Myocyte (in vitro differentiated cells): ENCODE measurements at regions not wholly inside any gene's neighbourhood (a gene's known extent, or its start where the extent isn't known, plus 50 kb on each side); places are given as distances from the start of the nearest gene placed in this dataset.
A peak's percentile ranks its signal among the peaks of the same experiment; 100 is the strongest.
"Not testable (repeated sequence)": the region's sequence is repeated elsewhere in the genome, so short reads cannot be mapped to it uniquely, and the experiment has no call there.

ENCODE experiments used
- DNase-seq: peaks from one replicate; pipeline ENCODE4 v3.0.0-alpha.2; 2012; ENCODE audit warnings: low read depth

GRCh38 chr16:27638833-27639560 lies 89.1 kb downstream of the KATNIP start:
- no peak for DNase-seq

- DNase-seq = peak; percentile 56
Observed at GRCh38 chr16:27639561-27640276, 89.8 kb downstream of the KATNIP start.

GRCh38 chr16:27640277-27640600 lies 90.3 kb downstream of the KATNIP start:
- DNase-seq = no peak

- no peak for DNase-seq
Observed at GRCh38 chr16:27641260-27641659, 91.3 kb downstream of the KATNIP start.

- not testable (repeated sequence) for DNase-seq
Observed at GRCh38 chr16:27641734-27642415, 91.9 kb downstream of the KATNIP start.

GRCh38 chr16:27642756-27643155 lies 92.8 kb downstream of the KATNIP start:
- peak; percentile 24 for DNase-seq

- no peak for DNase-seq
Observed at GRCh38 chr16:27644165-27644564, 94.2 kb downstream of the KATNIP start.

GRCh38 chr16:27645396-27645795 lies 95.5 kb downstream of the KATNIP start:
- no peak for DNase-seq

- DNase-seq = no peak
Observed at GRCh38 chr16:27646806-27647205, 96.9 kb downstream of the KATNIP start.

- DNase-seq = no peak
Observed at GRCh38 chr16:27649021-27649420, 99.1 kb downstream of the KATNIP start.

GRCh38 chr16:27650073-27650701 lies 100.2 kb downstream of the KATNIP start:
- DNase-seq = peak; percentile 1

- DNase-seq = no peak
Observed at GRCh38 chr16:27651301-27651700, 101.4 kb downstream of the KATNIP start.

GRCh38 chr16:27657811-27658210 lies 107.9 kb downstream of the KATNIP start:
- DNase-seq = no peak

GRCh38 chr16:27660507-27660906 lies 110.6 kb downstream of the KATNIP start:
- DNase-seq = no peak

GRCh38 chr16:27663235-27663634 lies 113.3 kb downstream of the KATNIP start:
- DNase-seq = not testable (repeated sequence)

- DNase-seq = no peak
Observed at GRCh38 chr16:27665881-27666280, 115.9 kb downstream of the KATNIP start.

GRCh38 chr16:27670071-27670810 lies 120.3 kb downstream of the KATNIP start:
- no peak for DNase-seq

GRCh38 chr16:27671410-27671809 lies 121.5 kb downstream of the KATNIP start:
- DNase-seq = no peak

- peak; percentile 73 for DNase-seq
Observed at GRCh38 chr16:27676839-27677238, 126.9 kb downstream of the KATNIP start.

GRCh38 chr16:27677263-27677662 lies 127.3 kb downstream of the KATNIP start:
- peak; percentile 28 for DNase-seq

GRCh38 chr16:27678955-27679354 lies 129.0 kb downstream of the KATNIP start:
- no peak for DNase-seq
